ENCODE measurements at regions not wholly inside any gene's neighbourhood (a gene's known extent, or its start where the extent isn't known, plus 50 kb on each side); places are given as distances from the start of the nearest gene placed in this dataset.

DNA sequence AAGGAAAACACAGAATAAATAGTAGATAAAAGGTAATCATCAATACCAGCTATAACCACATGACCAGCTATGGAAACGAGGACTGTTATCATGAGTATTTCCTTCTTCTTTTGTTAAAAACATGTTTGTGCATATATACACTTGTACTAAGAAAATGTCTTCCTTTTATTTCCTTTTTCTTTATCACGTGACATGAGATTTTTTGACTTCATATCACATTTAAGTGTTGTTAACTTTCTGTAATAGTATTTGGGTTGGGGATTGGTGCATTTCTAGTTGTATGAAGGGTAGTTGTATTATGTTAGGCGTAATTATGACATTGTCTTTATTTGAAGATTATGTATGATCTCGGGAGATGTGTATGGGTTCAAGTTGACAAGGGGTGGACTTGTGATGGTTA is 278.5 kb upstream of the ZNF385D start:
- H3K79me2 ChIP-seq = no peaks in the 10 kb centered on the region
- H3K36me3 ChIP-seq (ENCODE audit: control insufficient read depth, insufficient read depth, low read length) = no peaks in the 10 kb centered on the region
- H3K27ac ChIP-seq = no peak overlapping the region
- no peak overlapping the region for H3K4me3 ChIP-seq (ENCODE audit: low read depth, low read length)
- H2AFZ ChIP-seq = no peak overlapping the region
- H3K4me2 ChIP-seq (ENCODE audit: low read length) = no peak overlapping the region
- H3K27me3 ChIP-seq (ENCODE audit: control insufficient read depth, insufficient read depth, low read length) = no peaks in the 10 kb centered on the region
- no peak overlapping the region for H3K9ac ChIP-seq
- TF ChIP-seq, protein P1, sequence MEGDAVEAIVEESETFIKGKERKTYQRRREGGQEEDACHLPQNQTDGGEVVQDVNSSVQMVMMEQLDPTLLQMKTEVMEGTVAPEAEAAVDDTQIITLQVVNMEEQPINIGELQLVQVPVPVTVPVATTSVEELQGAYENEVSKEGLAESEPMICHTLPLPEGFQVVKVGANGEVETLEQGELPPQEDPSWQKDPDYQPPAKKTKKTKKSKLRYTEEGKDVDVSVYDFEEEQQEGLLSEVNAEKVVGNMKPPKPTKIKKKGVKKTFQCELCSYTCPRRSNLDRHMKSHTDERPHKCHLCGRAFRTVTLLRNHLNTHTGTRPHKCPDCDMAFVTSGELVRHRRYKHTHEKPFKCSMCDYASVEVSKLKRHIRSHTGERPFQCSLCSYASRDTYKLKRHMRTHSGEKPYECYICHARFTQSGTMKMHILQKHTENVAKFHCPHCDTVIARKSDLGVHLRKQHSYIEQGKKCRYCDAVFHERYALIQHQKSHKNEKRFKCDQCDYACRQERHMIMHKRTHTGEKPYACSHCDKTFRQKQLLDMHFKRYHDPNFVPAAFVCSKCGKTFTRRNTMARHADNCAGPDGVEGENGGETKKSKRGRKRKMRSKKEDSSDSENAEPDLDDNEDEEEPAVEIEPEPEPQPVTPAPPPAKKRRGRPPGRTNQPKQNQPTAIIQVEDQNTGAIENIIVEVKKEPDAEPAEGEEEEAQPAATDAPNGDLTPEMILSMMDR (IDR thresholded peaks at IDR 0.05) = no peak
- no peaks in the 10 kb centered on the region for H3K4me1 ChIP-seq
- H3K9me3 ChIP-seq (ENCODE audit: control insufficient read depth, low read length) = no peaks in the 10 kb centered on the region

DNA sequence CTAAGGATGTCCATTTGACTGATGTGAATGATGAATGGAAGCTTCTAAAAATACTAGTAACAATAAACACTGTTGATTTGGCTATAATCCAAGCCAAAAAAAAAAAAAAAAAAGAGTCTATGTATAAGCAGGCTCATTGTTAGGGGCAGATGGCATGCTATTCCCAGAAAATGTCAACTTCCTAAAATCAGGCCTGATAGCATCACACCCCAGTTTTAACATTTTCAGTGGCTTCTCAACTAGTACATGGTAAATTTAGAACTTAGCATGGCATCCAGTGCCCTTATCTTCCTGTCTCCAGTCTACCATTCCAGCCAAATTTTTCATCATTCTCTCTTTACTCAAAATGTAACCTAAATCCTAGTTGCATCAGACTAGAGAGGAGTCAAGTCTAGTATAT is 288.2 kb upstream of the ZNF385D start:
- Histone ChIP-seq H2AFZ (no peak overlapping the region), H3K4me1 (no peaks in the 10 kb centered on the region), H3K27me3 (ENCODE audit: control insufficient read depth, insufficient read depth, low read length) (no peaks in the 10 kb centered on the region), H3K4me3 (ENCODE audit: low read depth, low read length) (no peak overlapping the region), H3K9ac (no peak overlapping the region), H3K27ac (no peak overlapping the region), H3K79me2 (no peaks in the 10 kb centered on the region), H3K36me3 (ENCODE audit: control insufficient read depth, insufficient read depth, low read length) (no peaks in the 10 kb centered on the region), H3K9me3 (ENCODE audit: control insufficient read depth, low read length) (no peaks in the 10 kb centered on the region), H3K4me2 (ENCODE audit: low read length) (no peak overlapping the region)
- TF ChIP-seq, protein P1 (IDR thresholded peaks at IDR 0.05) = no peak

DNA sequence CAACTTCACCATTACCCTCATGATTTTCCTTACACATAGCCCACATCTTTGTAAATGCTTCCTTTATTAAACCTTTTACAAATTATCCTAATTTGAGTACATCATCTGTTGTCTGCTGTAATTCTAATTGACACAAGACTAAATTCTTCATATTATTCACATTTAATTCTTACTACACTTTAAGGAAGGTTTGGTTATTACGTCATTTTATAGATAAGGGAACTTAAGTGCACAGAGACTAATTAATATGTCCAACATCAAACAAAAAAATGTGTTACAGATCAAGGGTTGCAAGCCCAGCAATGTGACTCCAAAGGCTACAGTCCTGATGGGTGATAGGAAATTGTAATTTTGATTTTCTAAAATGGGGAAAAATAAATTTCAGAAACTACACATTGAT is 289.1 kb upstream of the ZNF385D start:
- Histone ChIP-seq H3K27me3 (ENCODE audit: control insufficient read depth, insufficient read depth, low read length) (no peaks in the 10 kb centered on the region), H3K27ac (no peak overlapping the region), H3K79me2 (no peaks in the 10 kb centered on the region), H3K4me2 (ENCODE audit: low read length) (no peak overlapping the region), H3K4me3 (ENCODE audit: low read depth, low read length) (no peak overlapping the region), H3K4me1 (no peaks in the 10 kb centered on the region), H3K9ac (no peak overlapping the region), H3K36me3 (ENCODE audit: control insufficient read depth, insufficient read depth, low read length) (no peaks in the 10 kb centered on the region), H3K9me3 (ENCODE audit: control insufficient read depth, low read length) (no peaks in the 10 kb centered on the region), H2AFZ (no peak overlapping the region)
- TF ChIP-seq, protein P1 (IDR thresholded peaks at IDR 0.05) = no peak

GRCh38 chr3:22045882-22046281 is 294.9 kb upstream of the ZNF385D start:
- H3K4me1 ChIP-seq = no peaks in the 10 kb centered on the region
- no peak overlapping the region for H3K9ac ChIP-seq
- H3K27me3 ChIP-seq (ENCODE audit: control insufficient read depth, insufficient read depth, low read length) = no peaks in the 10 kb centered on the region
- H3K79me2 ChIP-seq = no peaks in the 10 kb centered on the region
- H3K27ac ChIP-seq = no peak overlapping the region
- no peaks in the 10 kb centered on the region for H3K9me3 ChIP-seq (ENCODE audit: control insufficient read depth, low read length)
- no peaks in the 10 kb centered on the region for H3K36me3 ChIP-seq (ENCODE audit: control insufficient read depth, insufficient read depth, low read length)
- no peak overlapping the region for H3K4me2 ChIP-seq (ENCODE audit: low read length)
- no peak overlapping the region for H2AFZ ChIP-seq
- H3K4me3 ChIP-seq (ENCODE audit: low read depth, low read length) = no peak overlapping the region
- TF ChIP-seq, protein P1 (IDR thresholded peaks at IDR 0.05) = no peak

- H3K9ac ChIP-seq = no peak overlapping the region
- no peak overlapping the region for H3K27ac ChIP-seq
- H3K79me2 ChIP-seq = no peaks in the 10 kb centered on the region
- H3K4me1 ChIP-seq = no peaks in the 10 kb centered on the region
- H3K9me3 ChIP-seq (ENCODE audit: control insufficient read depth, low read length) = no peaks in the 10 kb centered on the region
- H3K4me2 ChIP-seq (ENCODE audit: low read length) = no peak overlapping the region
- no peaks in the 10 kb centered on the region for H3K27me3 ChIP-seq (ENCODE audit: control insufficient read depth, insufficient read depth, low read length)
- no peaks in the 10 kb centered on the region for H3K36me3 ChIP-seq (ENCODE audit: control insufficient read depth, insufficient read depth, low read length)
- TF ChIP-seq, protein P1 (IDR thresholded peaks at IDR 0.05) = no peak
- H2AFZ ChIP-seq = no peak overlapping the region
- no peak overlapping the region for H3K4me3 ChIP-seq (ENCODE audit: low read depth, low read length)
These were observed 312.5 kb upstream of the ZNF385D start for GRCh38 chr3:22063500-22063899.

Measured in parathyroid adenoma (tissue), 2 donors.